NT2/D1 (cell line): ENCODE measurements at regions not wholly inside any gene's neighbourhood (a gene's known extent, or its start where the extent isn't known, plus 50 kb on each side); places are given as distances from the start of the nearest gene placed in this dataset.

Experiments
- DNase-seq: peaks from one replicate; pipeline ENCODE4 v3.0.0-alpha.2; 2011; ENCODE audit warnings: low read depth, low spot score
- H3K27me3 ChIP-seq: 2 replicates; pipeline ENCODE4 v1.6.0; 2011; ENCODE audit warnings: mild to moderate bottlenecking; ENCODE audit not compliant: insufficient read length, insufficient read depth
- H3K36me3 ChIP-seq: 2 replicates; pipeline ENCODE4 v1.6.1; 2011; ENCODE audit warnings: mild to moderate bottlenecking, low read length, mixed read lengths; ENCODE audit not compliant: insufficient read depth, insufficient read length
- H3K4me1 ChIP-seq: 2 replicates; pipeline ENCODE4 v1.5.1; 2011; ENCODE audit not compliant: insufficient read depth, insufficient read length
- H3K4me3 ChIP-seq: 2 replicates; pipeline ENCODE4 v1.5.1; 2011; ENCODE audit warnings: low read depth; ENCODE audit not compliant: insufficient read length
- H3K9ac ChIP-seq: 2 replicates; pipeline ENCODE4 v1.6.0; 2011; ENCODE audit warnings: low read depth; ENCODE audit not compliant: insufficient read length
- H3K9me3 ChIP-seq: 2 replicates; pipeline ENCODE4 v1.5.1; 2011; ENCODE audit warnings: mild to moderate bottlenecking, low read length; ENCODE audit not compliant: insufficient read depth
- SUZ12 ChIP-seq: IDR thresholded peaks from 2 replicates; pipeline ENCODE4 v1.6.1; 2011; ENCODE audit not compliant: insufficient read length, insufficient read depth; ENCODE audit errors: extremely low read depth
- YY1 ChIP-seq: IDR thresholded peaks from 2 replicates; pipeline ENCODE4 v1.6.1; 2011; ENCODE audit not compliant: insufficient read length, insufficient read depth
- ZNF274 ChIP-seq: IDR thresholded peaks from 2 replicates; pipeline ENCODE4 v1.6.1; 2011; ENCODE audit warnings: mild to moderate bottlenecking, low read depth, low read length

GRCh38 chr5:3129252-3129651 is 377.8 kb upstream of the IRX2 start:
- H3K4me1 ChIP-seq: peaks cover 5% of the 10 kb centered on the region
- TF ChIP-seq SUZ12: no peak
- no peak for TF ChIP-seq ZNF274
- TF ChIP-seq YY1: no peak
- no peaks in the 10 kb centered on the region for H3K27me3 ChIP-seq
- H3K9me3 ChIP-seq: no peaks in the 10 kb centered on the region
- H3K36me3 ChIP-seq: no peaks in the 10 kb centered on the region
- no peak overlapping the region for H3K4me3 ChIP-seq
- no peak for DNase-seq
- H3K9ac ChIP-seq: no peak overlapping the region

GRCh38 chr5:3127423-3127911 is 376.0 kb upstream of the IRX2 start:
- Histone ChIP-seq H3K4me3 (no peak overlapping the region), H3K9ac (no peak overlapping the region), H3K4me1 (peaks cover 6% of the 10 kb centered on the region), H3K36me3 (no peaks in the 10 kb centered on the region), H3K9me3 (no peaks in the 10 kb centered on the region), H3K27me3 (no peaks in the 10 kb centered on the region)
- TF ChIP-seq SUZ12 (no peak), ZNF274 (no peak), YY1 (no peak)
- no peak for DNase-seq

GRCh38 chr5:3126639-3127038 is 375.2 kb upstream of the IRX2 start:
- no peak overlapping the region for H3K4me3 ChIP-seq
- no peak overlapping the region for H3K9ac ChIP-seq
- no peaks in the 10 kb centered on the region for H3K9me3 ChIP-seq
- no peaks in the 10 kb centered on the region for H3K27me3 ChIP-seq
- no peaks in the 10 kb centered on the region for H3K36me3 ChIP-seq
- peaks cover 6% of the 10 kb centered on the region for H3K4me1 ChIP-seq
- TF ChIP-seq YY1: no peak
- TF ChIP-seq ZNF274: no peak
- TF ChIP-seq SUZ12: no peak
- no peak for DNase-seq

GRCh38 chr5:3124410-3124809 is 372.9 kb upstream of the IRX2 start:
- no peak for DNase-seq
- H3K36me3 ChIP-seq: no peaks in the 10 kb centered on the region
- peaks cover 6% of the 10 kb centered on the region for H3K4me1 ChIP-seq
- TF ChIP-seq ZNF274 (no peak), YY1 (no peak), SUZ12 (no peak)
- H3K9me3 ChIP-seq: no peaks in the 10 kb centered on the region
- H3K9ac ChIP-seq: peak overlapping the region; percentile 70
- H3K4me3 ChIP-seq: no peak overlapping the region
- H3K27me3 ChIP-seq: no peaks in the 10 kb centered on the region

- H3K9ac ChIP-seq: no peak overlapping the region
- no peak overlapping the region for H3K4me3 ChIP-seq
- DNase-seq: no peak
- no peak for TF ChIP-seq SUZ12
- no peaks in the 10 kb centered on the region for H3K36me3 ChIP-seq
- H3K9me3 ChIP-seq: no peaks in the 10 kb centered on the region
- no peaks in the 10 kb centered on the region for H3K27me3 ChIP-seq
- H3K4me1 ChIP-seq: peaks cover 6% of the 10 kb centered on the region
Measured at GRCh38 chr5:3123763-3124157, 372.3 kb upstream of the IRX2 start.

- Histone ChIP-seq H3K9me3 (no peaks in the 10 kb centered on the region), H3K27me3 (no peaks in the 10 kb centered on the region)
Measured at GRCh38 chr5:3122985-3123762, 371.7 kb upstream of the IRX2 start.

GRCh38 chr5:3122216-3122615 is 370.7 kb upstream of the IRX2 start:
- Histone ChIP-seq H3K4me3 (no peak overlapping the region), H3K9ac (peak overlapping the region; percentile 32), H3K4me1 (peaks cover 6% of the 10 kb centered on the region), H3K9me3 (no peaks in the 10 kb centered on the region), H3K36me3 (no peaks in the 10 kb centered on the region), H3K27me3 (no peaks in the 10 kb centered on the region)
- TF ChIP-seq YY1: no peak
- no peak for TF ChIP-seq ZNF274
- TF ChIP-seq SUZ12: no peak
- DNase-seq: no peak

More at GRCh38 chr5:3122985-3123762, 371.7 kb upstream of the IRX2 start:
- no peak overlapping the region for H3K4me3 ChIP-seq
- TF ChIP-seq ZNF274: no peak
- no peak for TF ChIP-seq SUZ12
- TF ChIP-seq YY1: no peak
- H3K9ac ChIP-seq: no peak overlapping the region
- H3K36me3 ChIP-seq: no peaks in the 10 kb centered on the region
- peaks cover 6% of the 10 kb centered on the region for H3K4me1 ChIP-seq
- no peak for DNase-seq

- Histone ChIP-seq H3K27me3 (no peaks in the 10 kb centered on the region), H3K4me3 (no peak overlapping the region), H3K4me1 (peaks cover 6% of the 10 kb centered on the region), H3K9ac (peak overlapping the region; percentile 32), H3K9me3 (no peaks in the 10 kb centered on the region), H3K36me3 (no peaks in the 10 kb centered on the region)
- no peak for DNase-seq
- TF ChIP-seq YY1 (no peak), ZNF274 (no peak), SUZ12 (no peak)
Measured at GRCh38 chr5:3121813-3122212, 370.3 kb upstream of the IRX2 start.
